ENCODE measurements at regions not wholly inside any gene's neighbourhood (a gene's known extent, or its start where the extent isn't known, plus 50 kb on each side); places are given as distances from the start of the nearest gene placed in this dataset.

- TF ChIP-seq HDAC2 (IDR thresholded peaks at IDR 0.05) (no peak), REST (IDR thresholded peaks at IDR 0.05; ENCODE audit: borderline replicate concordance) (no peak), REST (CRISPR knock-in tag; IDR thresholded peaks at IDR 0.05; ENCODE audit: low read depth) (no peak), TBL1XR1 (IDR thresholded peaks at IDR 0.05; ENCODE audit: low read length in 2 of 2) (no peak), DLX4 (CRISPR knock-in tag; IDR thresholded peaks at IDR 0.05) (no peak), CTCF (IDR thresholded peaks at IDR 0.05 in 2 of 3, conservative IDR thresholded peaks at IDR 0.05 in 1 of 3; ENCODE audit: insufficient read depth in 2 of 3, low read depth in 1 of 3, low read length in 3 of 3) (no peak), ZNF263 (CRISPR knock-in tag; IDR thresholded peaks at IDR 0.05; ENCODE audit: borderline replicate concordance) (no peak), NRF1 (conservative IDR thresholded peaks at IDR 0.05 in 1 of 2, IDR thresholded peaks at IDR 0.05 in 1 of 2) (no peak), TAF1 (IDR thresholded peaks at IDR 0.05; ENCODE audit: control insufficient read depth, extremely low read depth, insufficient read depth, low read length, severe bottlenecking) (no peak), EGR1 (conservative IDR thresholded peaks at IDR 0.05) (no peak), PREB (CRISPR knock-in tag; IDR thresholded peaks at IDR 0.05) (no peak), ARNT (IDR thresholded peaks at IDR 0.05) (no peak), HNRNPH1 (optimal IDR thresholded peaks at IDR 0.05; ENCODE audit: low read depth, low read length) (no peak), IRF1 (CRISPR knock-in tag; IDR thresholded peaks at IDR 0.05; ENCODE audit: borderline replicate concordance) (no peak)
Observed at GRCh38 chr12:17038923-17039322, 433.0 kb upstream of the LMO3 start.

All from K562 (cell line).